IMR-90 (cell line): ENCODE measurements at regions not wholly inside any gene's neighbourhood (a gene's known extent, or its start where the extent isn't known, plus 50 kb on each side); places are given as distances from the start of the nearest gene placed in this dataset.

Source experiments
- ATAC-seq: fragments of 200-7000 bp; cut with Tn5 transposase; 2 replicates; pipeline ENCODE4 v1.9.1; 2020; ENCODE audit warnings: low read depth, mild to moderate bottlenecking, moderate library complexity
- BruUV-seq: library from RNA; stranded (reverse); fragments of 400-500 nt; replicated peaks from 2 replicates; lab custom pipeline; 2021; lab: Mats Ljungman, UMichigan
- CTCF ChIA-PET: fragments of 300-600 bp; formaldehyde crosslinking; extraction: SDS; loops from one replicate; lab custom pipeline; 2021; ENCODE audit warnings: antibody characterized with exemption; lab: Yijun Ruan, JAX
- POLR2A ChIA-PET: fragments of 300-600 bp; sonication (Branson Sonifier 250); formaldehyde crosslinking; loops from one replicate; lab custom pipeline; 2022; ENCODE audit warnings: antibody characterized with exemption; ENCODE audit not compliant: unreplicated experiment; lab: Charles Lee
- DNase-seq: peaks from one replicate; pipeline ENCODE4 v3.0.0; 2013
- H2AFZ ChIP-seq: replicated peaks from 2 replicates; pipeline ENCODE3; 2013; ENCODE audit warnings: low read length, mild to moderate bottlenecking; ENCODE audit not compliant: poor library complexity
- H2AK5ac ChIP-seq: 2 replicates; pipeline ENCODE4 v1.6.1; 2013; ENCODE audit warnings: low read depth, low read length, inconsistent platforms
- H2AK9ac ChIP-seq: replicated peaks from 2 replicates; pipeline ENCODE3; 2013; ENCODE audit warnings: mild to moderate bottlenecking, low read depth, low read length, moderate library complexity; ENCODE audit not compliant: poor library complexity
- H2BK120ac ChIP-seq: 2 replicates; pipeline ENCODE4 v1.6.1; 2013; ENCODE audit warnings: low read depth, low read length, inconsistent platforms
- H2BK15ac ChIP-seq: 3 replicates; pipeline ENCODE4 v1.6.1; 2013; ENCODE audit warnings: low read depth, low read length, inconsistent platforms
- H2BK20ac ChIP-seq: 2 replicates; pipeline ENCODE4 v1.6.1; 2013; ENCODE audit warnings: low read depth, mild to moderate bottlenecking, inconsistent platforms, low read length, moderate library complexity
- H2BK5ac ChIP-seq: 2 replicates; pipeline ENCODE4 v1.6.1; 2013; ENCODE audit warnings: mild to moderate bottlenecking, low read depth, low read length, inconsistent platforms; ENCODE audit not compliant: poor library complexity, severe bottlenecking
- H3K14ac ChIP-seq: replicated peaks from 2 replicates; pipeline ENCODE4 v1.6.1; 2013; ENCODE audit warnings: low read depth, low read length, inconsistent platforms
- H3K18ac ChIP-seq: 2 replicates; pipeline ENCODE4 v1.6.1; 2013; ENCODE audit warnings: low read depth, low read length, control low read depth
- H3K23ac ChIP-seq: 2 replicates; pipeline ENCODE4 v1.6.1; 2013; ENCODE audit warnings: low read depth, low read length, inconsistent platforms
- H3K27ac ChIP-seq: 2 replicates; pipeline ENCODE4 v1.5.1; 2013; ENCODE audit warnings: mild to moderate bottlenecking, control low read depth, low read length; ENCODE audit not compliant: insufficient read depth
- H3K27me3 ChIP-seq: 2 replicates; pipeline ENCODE4 v1.6.1; 2013; ENCODE audit warnings: low read length; ENCODE audit not compliant: control insufficient read depth, insufficient read depth
- H3K36me3 ChIP-seq: 2 replicates; pipeline ENCODE4 v1.6.1; 2013; ENCODE audit warnings: low read length, mixed read lengths; ENCODE audit not compliant: control insufficient read depth, insufficient read depth
- H3K4ac ChIP-seq: 2 replicates; pipeline ENCODE4 v1.6.1; 2013; ENCODE audit warnings: low read depth, low read length, inconsistent platforms
- H3K4me1 ChIP-seq: 2 replicates; pipeline ENCODE4 v1.6.1; 2013; ENCODE audit warnings: low read length, mixed read lengths; ENCODE audit not compliant: control insufficient read depth, insufficient read depth
- H3K4me2 ChIP-seq: 2 replicates; pipeline ENCODE4 v1.6.1; 2013; ENCODE audit warnings: low read depth, mild to moderate bottlenecking, control low read depth, low read length, moderate library complexity
- H3K4me3 ChIP-seq: 2 replicates; pipeline ENCODE4 v1.5.1; 2013; ENCODE audit warnings: low read depth, mild to moderate bottlenecking, control low read depth, low read length, moderate library complexity; ENCODE audit not compliant: insufficient read depth
- H3K56ac ChIP-seq: 2 replicates; pipeline ENCODE4 v1.6.1; 2013; ENCODE audit warnings: low read length, inconsistent platforms; ENCODE audit not compliant: insufficient read depth; ENCODE audit errors: extremely low read depth
- H3K79me1 ChIP-seq, 2 experiments: 2 replicates each; pipeline ENCODE4 v1.6.1; 2013; ENCODE audit warnings: low read length in 2 of 2, inconsistent platforms in 1 of 2, low read depth in 1 of 2
- H3K9ac ChIP-seq: 2 replicates; pipeline ENCODE4 v1.6.1; 2013; ENCODE audit warnings: low read depth, low read length, control low read depth
- H3K9me1 ChIP-seq: 2 replicates; pipeline ENCODE4 v1.6.1; 2013; ENCODE audit warnings: low read length, inconsistent platforms; ENCODE audit not compliant: insufficient read depth
- H3K9me3 ChIP-seq: 2 replicates; pipeline ENCODE4 v1.6.1; 2013; ENCODE audit warnings: low read length; ENCODE audit not compliant: control insufficient read depth, insufficient read depth
- H4K20me1 ChIP-seq: 2 replicates; pipeline ENCODE4 v1.6.1; 2013; ENCODE audit warnings: low read length, inconsistent platforms; ENCODE audit not compliant: insufficient read depth
- H4K5ac ChIP-seq: 2 replicates; pipeline ENCODE4 v1.6.1; 2013; ENCODE audit warnings: mild to moderate bottlenecking, low read depth, low read length, control low read depth
- H4K8ac ChIP-seq, 2 experiments: 2 replicates each; pipeline ENCODE4 v1.6.1; 2013; ENCODE audit warnings: low read depth in 2 of 2, low read length in 2 of 2, control low read depth in 1 of 2, inconsistent platforms in 1 of 2
- H4K91ac ChIP-seq: 2 replicates; pipeline ENCODE4 v1.6.1; 2013; ENCODE audit warnings: low read depth, low read length, inconsistent platforms; ENCODE audit not compliant: insufficient read depth
- CEBPB ChIP-seq: IDR thresholded peaks from 2 replicates; pipeline ENCODE4 v1.6.1; 2012; ENCODE audit warnings: low read depth, low read length, improper control_type of control experiment
- CHD1 ChIP-seq: IDR thresholded peaks from 2 replicates; pipeline ENCODE4 v1.6.1; 2012; ENCODE audit warnings: low read depth, low read length, improper control_type of control experiment
- MAFK ChIP-seq: IDR thresholded peaks from 2 replicates; pipeline ENCODE4 v1.6.1; 2012; ENCODE audit warnings: low read depth, low read length, improper control_type of control experiment
- MAZ ChIP-seq: IDR thresholded peaks from 2 replicates; pipeline ENCODE4 v1.6.1; 2012; ENCODE audit warnings: low read depth, mild to moderate bottlenecking, low read length, improper control_type of control experiment, moderate library complexity, borderline replicate concordance
- NFE2L2 ChIP-seq: fragments of 150-350 bp; IDR thresholded peaks from 2 replicates; pipeline ENCODE4 v1.6.1; 2016; ENCODE audit warnings: low read depth, mild to moderate bottlenecking, low read length
- RAD21 ChIP-seq: IDR thresholded peaks from 2 replicates; pipeline ENCODE4 v1.6.1; 2012; ENCODE audit warnings: low read length, improper control_type of control experiment
- RCOR1 ChIP-seq: IDR thresholded peaks from 2 replicates; pipeline ENCODE4 v1.6.1; 2012; ENCODE audit warnings: mild to moderate bottlenecking, low read length, improper control_type of control experiment; ENCODE audit not compliant: insufficient replicate concordance
- dilution Hi-C: fragments of 300-500 bp; cut with HindIII; formaldehyde crosslinking; loops from one replicate; pipeline ENCODE4 v1.14.3; 2018; ENCODE audit warnings: low sequenced_read_pairs; ENCODE audit not compliant: unreplicated experiment
- in situ Hi-C: fragments of 300-500 bp; cut with MboI; formaldehyde crosslinking; loops from 3 replicates; pipeline ENCODE4 v1.14.3; 2019; ENCODE audit warnings: low sequenced_read_pairs, inconsistent platforms, mixed read lengths
- intact Hi-C: fragments of 100-400 bp; cut with micrococcal nuclease; formaldehyde crosslinking; loops from 2 replicates; pipeline ENCODE4 v1.10.0; 2022

DNA sequence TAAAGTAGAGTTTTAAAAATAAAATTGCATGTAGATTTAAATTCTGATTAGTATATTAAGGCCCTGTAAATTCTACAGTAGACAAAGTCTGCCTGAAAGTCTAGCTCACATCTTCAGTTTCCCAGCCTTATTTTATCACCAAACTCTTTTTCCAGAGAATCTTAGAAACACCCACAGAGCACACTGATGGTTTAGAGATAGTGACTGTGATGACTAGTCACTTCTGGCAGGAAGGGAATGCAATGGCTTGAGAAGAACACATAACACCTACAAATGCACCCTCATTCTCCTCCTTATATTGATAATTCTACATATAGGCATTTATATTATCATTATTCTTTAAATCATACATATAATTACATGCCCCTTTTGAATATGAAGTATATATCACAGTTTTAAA lies 232.9 kb downstream of the ARAP2 start:
- Histone ChIP-seq H3K9me3 (no peaks in the 10 kb centered on the region), H3K14ac (no peak overlapping the region), H2BK20ac (no peak overlapping the region), H2BK15ac (no peak overlapping the region), H2BK120ac (no peak overlapping the region), H2BK5ac (no peak overlapping the region), H2AFZ (no peak overlapping the region), H4K91ac (no peak overlapping the region), H3K4me2 (no peak overlapping the region), H3K23ac (no peak overlapping the region), H3K4me3 (no peak overlapping the region), H3K9ac (no peak overlapping the region), H2AK9ac (no peak overlapping the region), H3K56ac (no peak overlapping the region), H3K27ac (no peak overlapping the region), H4K20me1 (no peaks in the 10 kb centered on the region), H4K8ac (no peak overlapping the region), H3K4me1 (no peaks in the 10 kb centered on the region), H3K36me3 (no peaks in the 10 kb centered on the region), H4K5ac (no peak overlapping the region), H3K18ac (no peak overlapping the region), H3K27me3 (no peaks in the 10 kb centered on the region), H3K79me1 (no peaks in the 10 kb centered on the region), H3K4ac (no peak overlapping the region), H3K9me1 (no peaks in the 10 kb centered on the region), H2AK5ac (no peak overlapping the region)
- POLR2A ChIA-PET, result no interaction called here
- intact Hi-C loops (no loop called here), dilution Hi-C loops (no loop called here), in situ Hi-C loops (no loop called here)
- no peak for ATAC-seq
- CTCF ChIA-PET, result no interaction called here
- no TSS peak for BruUV-seq
- DNase-seq, result no peak
- TF ChIP-seq RCOR1 (no peak), MAFK (no peak), CEBPB (no peak), NFE2L2 (no peak), CHD1 (no peak), RAD21 (no peak), MAZ (no peak)
